ENCODE measurements at regions not wholly inside any gene's neighbourhood (a gene's known extent, or its start where the extent isn't known, plus 50 kb on each side); places are given as distances from the start of the nearest gene placed in this dataset.

- TF ChIP-seq RAD21 (IDR thresholded peaks at IDR 0.05 in 1 of 2, conservative IDR thresholded peaks at IDR 0.05 in 1 of 2; ENCODE audit: low read depth in 2 of 2, low read length in 2 of 2) (peak in 1 of 2 experiments; percentile 30; a peak in 1 of 4 replicates), NANOG (IDR thresholded peaks at IDR 0.05; ENCODE audit: insufficient read depth, low read depth, low read length, poor library complexity, severe bottlenecking) (no peak), FOSL1 (IDR thresholded peaks at IDR 0.05; ENCODE audit: insufficient read depth, low read depth, low read length) (no peak), ASH2L (IDR thresholded peaks at IDR 0.05; ENCODE audit: low read length) (no peak), SP1 (IDR thresholded peaks at IDR 0.05; ENCODE audit: low read depth, low read length) (no peak), GABPA (IDR thresholded peaks at IDR 0.05; ENCODE audit: borderline replicate concordance, insufficient read depth, low read length) (no peak)
These were observed 85.0 kb upstream of the CAPRIN2 start (continued) for GRCh38 chr12:30839643-30840220.
